Stimulated activated CD4-positive, alpha-beta T cell treated with anti-CD3 and anti-CD28 coated beads, Interleukin-12 subunit alpha, Interleukin-12 subunit beta, amount 100 ng/mL, for 48 hours (primary cell): ENCODE measurements at regions not wholly inside any gene's neighbourhood (a gene's known extent, or its start where the extent isn't known, plus 50 kb on each side); places are given as distances from the start of the nearest gene placed in this dataset.

ENCODE experiments used
- DNase-seq, 3 donors: peaks; one replicate each; pipeline ENCODE4 v3.0.0-alpha.2; 2020; ENCODE audit warnings: low read depth in 2 of 3, low spot score in 1 of 3

DNA sequence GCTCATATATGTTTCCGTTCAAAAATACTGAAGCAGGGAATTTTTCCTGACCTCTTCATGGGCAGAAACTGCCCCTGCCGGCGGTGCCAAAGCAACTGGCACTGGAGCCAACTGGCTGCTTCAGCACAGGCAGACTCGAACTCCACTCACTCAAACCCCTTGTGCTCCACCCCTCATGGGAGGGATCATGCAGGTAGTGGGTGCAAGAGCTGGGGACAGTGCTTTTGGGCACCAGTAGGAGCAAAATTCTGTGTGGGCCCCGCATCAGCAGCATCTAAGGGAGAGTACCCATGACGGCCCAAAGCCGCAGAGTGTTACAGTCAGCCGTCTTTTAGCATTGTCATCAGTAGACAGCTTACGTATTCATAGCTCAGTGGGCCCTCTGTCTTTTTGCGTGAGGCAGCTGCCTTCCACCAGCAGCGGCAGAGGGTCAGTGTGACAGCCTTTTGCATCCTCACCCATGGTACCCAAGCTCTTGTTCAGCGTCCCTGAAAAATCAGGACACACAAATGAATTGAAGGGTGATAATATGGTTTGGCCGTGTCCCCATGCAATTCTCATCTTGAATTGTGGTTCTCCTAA lies 393.8 kb downstream of the SLITRK6 start:
- DNase-seq = no peak

DNA sequence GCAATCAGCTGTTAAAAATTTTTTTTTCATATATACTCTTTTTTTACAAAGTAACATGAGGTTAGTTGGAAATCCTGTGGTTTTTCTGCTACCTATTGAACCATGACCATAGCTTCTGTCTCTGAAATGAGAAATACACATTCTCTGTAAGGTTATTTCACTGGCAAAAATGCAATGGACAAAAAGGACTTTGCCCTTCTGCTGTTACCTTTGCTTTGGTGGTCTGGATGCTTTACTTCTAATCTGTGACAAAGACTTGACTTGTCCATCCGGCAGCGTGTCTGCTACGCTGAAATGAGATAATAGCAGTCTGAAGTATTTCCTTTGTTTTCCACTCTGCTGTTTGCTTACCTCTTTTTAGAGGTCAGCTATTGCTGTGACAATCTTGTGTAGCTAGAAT lies 412.8 kb downstream of the SLITRK6 start:
- DNase-seq = no peak

DNA sequence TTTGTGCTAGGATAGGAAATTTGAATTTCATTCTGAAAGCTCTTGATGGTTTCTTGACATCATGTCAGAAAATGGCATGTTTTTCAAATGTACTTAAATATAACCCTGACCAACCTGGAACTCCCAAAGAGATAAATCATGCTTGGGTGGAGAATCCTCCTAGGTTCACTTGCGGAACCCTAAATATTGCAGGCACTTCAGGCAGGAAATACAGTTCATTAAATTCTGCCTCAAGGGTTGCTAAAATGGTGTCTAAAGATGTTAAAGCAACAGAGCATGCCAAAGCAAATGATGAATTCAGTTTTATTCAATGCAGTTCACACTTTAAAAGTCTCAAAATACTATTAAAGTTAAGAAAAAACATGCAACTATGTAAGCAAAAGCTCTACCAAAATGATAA lies 415.9 kb downstream of the SLITRK6 start:
- DNase-seq = no peak

DNA sequence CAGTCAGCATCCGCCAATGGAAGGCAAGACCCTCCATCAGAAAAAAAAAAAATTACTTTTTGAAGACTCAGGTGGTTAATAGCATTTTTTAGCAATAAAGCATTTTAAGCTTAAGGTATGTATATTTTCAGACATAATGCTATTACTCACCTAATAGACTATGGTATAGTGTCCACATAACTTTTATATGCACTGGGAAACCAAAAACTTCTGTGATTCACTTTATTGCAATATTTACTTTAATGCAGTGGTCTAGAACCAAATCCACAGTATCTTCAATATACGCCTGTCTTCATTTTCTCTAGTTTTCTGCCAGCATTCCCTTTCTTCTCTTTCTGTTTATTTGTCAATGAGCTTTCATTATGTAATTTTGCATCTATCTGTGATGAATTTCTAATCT lies 418.1 kb downstream of the SLITRK6 start:
- DNase-seq = no peak

DNA sequence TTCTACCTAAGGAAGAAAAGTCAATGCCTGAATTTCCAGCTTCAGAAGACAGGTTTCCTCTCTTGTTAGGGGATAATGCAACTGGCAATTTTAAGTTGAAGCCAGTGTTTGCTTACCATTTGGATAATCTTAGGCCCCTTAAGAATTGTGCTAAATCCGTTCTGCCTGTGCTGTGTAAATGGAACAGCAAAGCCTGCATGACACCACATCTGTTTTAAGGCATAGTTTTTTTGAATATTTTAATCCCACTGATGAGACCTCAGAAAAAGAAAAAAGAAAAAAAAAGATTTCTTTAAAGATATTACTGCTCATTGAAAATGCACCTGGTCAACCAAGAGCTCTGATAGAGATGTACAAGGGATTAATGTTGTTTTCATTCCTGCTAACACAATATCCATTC lies 419.2 kb downstream of the SLITRK6 start:
- DNase-seq = no peak

DNA sequence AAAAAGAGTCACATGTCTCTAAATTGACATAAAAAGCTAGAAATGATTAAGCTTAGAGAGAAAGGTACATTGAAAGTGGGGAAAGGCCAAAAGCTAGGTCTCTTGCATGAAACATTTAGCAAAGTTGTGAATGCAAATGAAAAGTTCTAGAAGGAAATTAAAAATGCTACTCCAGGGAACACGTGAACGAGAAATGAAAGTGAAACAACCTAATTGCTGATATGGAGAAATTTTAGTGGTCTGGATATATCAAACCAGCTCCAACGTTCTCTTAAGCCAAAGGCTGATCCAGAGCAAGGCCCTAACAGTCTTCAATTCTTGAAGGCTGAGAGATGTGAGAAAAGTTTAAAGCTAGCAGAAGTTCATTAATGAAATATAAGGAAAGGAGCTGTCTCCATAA lies 419.8 kb downstream of the SLITRK6 start:
- no peak for DNase-seq

DNA sequence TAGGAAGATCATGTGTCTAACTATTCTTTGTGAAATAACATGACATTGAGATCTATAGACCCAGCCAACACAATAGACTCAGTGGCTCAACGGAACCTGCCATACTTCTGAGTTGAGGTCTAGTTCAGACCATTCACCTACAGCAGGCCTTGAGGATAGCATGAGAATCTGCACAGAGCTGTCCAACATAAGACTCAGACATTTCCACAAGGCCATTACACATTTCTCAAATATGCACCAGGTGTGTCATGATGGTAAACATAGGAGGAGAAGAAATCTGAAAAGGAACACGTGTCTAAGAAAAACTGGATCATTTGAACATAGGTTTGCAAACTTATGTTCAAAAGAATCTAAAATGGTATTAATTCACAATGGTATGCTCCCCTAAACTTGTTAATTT lies 421.4 kb downstream of the SLITRK6 start:
- DNase-seq = no peak

DNA sequence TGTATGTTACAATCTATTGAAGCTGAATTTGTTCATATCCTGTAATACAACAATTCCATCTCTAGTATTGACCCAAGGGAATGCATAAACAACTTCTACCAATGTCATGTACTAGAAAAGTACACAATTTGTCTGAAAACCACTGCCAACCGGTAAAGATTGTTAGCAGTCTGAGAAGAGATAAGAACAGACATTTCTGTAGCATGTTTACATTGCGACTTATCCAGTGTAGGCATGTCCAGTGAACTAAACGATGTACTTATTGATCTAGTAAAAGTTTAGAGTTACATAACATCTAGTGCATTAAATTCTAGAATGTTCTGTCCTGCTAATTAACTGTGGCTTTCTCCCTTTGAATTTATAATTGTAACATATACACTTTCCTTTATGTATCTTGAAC lies 425.9 kb downstream of the SLITRK6 start:
- DNase-seq = no peak

DNA sequence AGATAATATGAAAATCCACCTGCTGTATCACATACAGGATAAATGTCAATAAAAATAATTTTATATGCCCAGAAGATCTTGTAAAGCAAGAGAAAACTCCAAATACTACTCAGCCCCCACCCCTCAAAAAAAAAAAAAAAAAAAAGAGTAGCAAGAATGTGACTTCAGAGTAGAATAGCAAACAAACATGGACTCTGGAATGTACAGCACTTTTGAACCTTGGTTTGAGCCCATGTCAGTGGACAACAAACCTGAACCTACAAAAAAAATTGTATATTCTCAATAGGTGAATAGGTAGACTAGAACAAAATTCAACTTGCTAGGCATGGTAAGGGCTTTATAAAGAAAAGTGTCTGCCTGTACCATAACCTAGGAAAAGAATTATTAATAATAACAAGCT lies 428.0 kb downstream of the SLITRK6 start:
- no peak for DNase-seq

DNA sequence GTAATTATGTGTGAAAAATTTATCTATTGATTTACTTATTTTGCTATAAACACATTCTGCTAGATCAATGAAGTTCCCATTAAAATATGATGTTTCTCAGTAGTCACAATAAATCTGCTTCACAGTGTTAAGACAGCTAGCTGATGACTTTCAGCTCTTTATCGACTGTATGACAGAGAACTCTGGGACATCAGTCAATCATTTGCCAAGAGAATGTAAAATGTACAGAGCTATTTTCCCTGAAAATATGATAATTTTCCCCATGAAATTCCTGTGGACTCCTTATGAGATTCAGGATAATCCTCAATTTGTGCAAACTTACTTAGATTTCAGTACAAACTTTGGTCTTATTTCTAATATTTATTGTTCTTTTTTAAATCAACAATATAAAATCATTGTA lies 430.5 kb downstream of the SLITRK6 start:
- no peak for DNase-seq

DNA sequence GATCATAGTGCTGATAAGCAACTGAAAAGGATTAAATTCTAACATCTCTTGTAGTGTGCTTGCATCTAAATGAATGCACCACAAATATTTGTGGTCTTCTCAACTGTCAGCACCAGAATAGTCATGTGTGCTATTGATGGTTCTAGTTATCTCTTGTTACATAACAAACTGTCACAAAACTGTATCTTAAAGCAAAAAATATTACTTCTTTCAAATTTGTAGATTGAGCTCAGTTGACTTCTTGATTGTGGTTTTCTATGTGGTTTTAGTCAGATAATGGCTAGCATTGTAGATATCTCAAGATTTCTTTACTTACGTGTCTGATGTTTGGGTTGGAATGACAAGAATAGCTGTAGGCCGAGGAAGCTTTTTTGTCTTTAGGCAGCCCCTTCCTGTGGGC lies 431.3 kb downstream of the SLITRK6 start:
- no peak for DNase-seq

DNA sequence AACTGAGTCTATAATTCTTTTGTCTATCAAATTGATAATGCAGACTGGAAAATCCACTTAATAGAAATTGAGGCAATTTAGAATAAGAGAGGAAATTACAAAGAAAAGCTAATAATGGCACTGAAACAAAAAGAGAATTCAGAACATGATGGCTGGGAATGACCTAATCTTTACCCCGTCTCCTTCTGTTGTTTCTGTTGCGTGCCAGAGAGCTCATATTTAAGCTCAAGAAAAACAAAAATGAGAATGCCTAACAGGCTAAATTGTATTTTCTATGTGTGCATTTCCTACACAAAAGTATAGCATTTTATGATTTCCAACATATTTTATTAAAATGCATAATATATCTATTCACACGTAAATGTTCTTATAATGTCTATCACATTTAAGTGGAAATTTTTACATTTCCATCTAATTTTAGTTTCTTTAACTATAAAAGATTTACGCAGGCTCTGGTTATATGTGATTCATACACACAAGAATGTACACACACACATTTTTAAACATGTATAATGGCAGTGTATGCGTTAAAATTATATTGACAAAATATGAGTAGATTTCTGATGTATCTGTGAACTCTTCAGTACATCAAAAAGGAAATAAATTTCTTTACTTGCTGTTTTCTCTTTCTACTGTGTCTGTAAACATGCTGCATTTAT lies 432.3 kb downstream of the SLITRK6 start:
- DNase-seq = no peak

DNA sequence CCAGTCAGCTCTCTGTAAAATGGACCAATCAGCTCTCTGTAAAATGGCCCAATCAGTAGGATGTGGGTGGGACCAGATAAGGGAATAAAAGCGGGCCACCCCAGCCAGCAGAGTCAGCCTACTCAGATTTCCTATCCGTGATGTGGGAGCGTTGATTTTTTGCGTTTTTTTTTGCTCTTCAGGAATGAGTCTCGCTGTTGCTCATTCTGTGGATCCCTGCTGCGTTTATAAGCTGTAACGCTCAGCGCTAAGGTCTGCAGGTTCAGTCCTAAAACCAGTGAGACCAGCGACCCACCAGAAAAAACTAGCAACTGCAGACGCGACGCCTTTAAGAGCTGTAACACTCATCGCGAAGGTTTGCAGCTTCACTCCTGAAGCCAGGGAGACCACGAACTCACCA lies 435.7 kb downstream of the SLITRK6 start:
- no peak for DNase-seq

DNA sequence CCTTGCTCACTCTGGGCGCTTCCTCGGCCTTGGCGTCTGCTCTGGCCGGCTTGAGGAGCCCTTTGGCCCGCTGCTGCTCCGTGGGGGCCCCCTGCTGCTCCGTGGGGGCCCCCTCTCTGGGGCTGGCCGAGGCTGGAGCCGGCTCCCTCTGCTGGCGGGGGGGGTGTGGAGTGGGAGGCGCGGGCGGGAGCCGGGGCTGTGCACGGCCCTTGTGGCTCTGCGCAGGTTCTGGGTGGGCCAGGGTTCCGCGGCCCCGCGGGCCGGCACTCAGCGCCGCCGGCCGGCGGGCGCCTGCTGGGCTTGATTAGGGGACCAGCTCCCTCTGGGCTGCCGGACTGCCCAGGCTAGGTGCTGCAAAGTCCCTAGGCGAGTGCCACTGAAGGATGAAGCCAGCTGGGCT lies 436.2 kb downstream of the SLITRK6 start:
- DNase-seq = no peak

DNA sequence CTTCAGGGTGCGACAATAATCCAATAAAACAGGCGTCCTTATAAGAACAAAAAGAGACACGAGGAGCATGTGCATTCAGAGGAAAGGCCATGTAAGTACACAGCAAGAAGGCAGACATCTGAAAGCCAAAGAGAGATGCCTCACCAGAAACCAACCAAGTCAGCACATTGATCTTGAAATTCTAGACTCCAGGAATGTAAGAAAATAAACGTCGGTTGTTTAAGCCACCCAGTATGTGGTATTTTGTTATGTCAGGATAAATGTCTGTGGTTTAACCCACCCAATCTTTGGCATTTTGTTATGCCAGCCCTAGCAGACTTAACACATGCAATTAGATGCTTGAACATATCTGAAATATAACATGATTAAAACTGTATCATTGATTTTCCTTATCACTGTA lies 452.0 kb downstream of the SLITRK6 start:
- no peak for DNase-seq

DNA sequence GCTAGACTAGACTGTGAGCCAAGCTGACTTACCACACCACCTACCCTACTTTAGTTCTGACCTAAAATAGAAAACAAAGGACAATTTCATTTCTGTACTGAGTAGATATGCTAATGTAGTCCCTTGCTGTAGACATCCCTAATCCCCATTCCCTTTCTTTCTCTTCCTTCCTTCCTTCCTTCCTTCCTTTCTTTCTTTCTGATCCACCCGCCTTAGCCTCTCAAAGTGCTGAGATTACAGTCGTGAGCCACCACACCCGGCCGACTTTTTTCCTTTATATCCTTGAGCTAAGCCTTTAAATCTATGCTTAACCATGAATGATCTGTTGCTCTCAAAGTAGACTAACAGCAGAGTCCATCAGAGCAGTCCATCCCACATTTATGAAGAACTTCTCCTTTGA lies 465.0 kb downstream of the SLITRK6 start:
- DNase-seq = no peak

DNA sequence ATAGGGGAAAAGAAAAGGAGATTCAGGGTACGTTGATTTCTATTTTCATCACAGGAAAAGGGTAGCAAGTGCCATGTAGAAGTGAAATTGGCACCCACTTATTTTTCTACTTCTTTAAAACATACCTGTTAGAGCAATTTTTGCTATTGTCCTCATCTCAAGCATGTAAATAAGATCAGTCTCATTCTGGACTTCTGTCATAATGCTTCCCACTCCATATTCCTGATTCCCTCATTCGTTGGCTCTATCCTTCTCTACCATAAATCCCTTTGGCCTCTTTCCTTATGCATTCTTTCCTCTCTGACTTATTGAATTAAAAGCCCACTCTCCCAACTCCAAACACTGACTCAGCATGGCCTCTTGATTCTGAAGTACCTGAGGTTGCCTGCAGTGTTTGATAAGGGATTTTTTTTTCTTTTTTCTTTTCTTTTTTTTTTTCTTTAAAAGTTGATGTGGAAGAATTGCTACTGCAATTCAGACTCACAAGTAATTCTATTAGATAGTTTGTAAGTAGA lies 465.7 kb downstream of the SLITRK6 start:
- DNase-seq = no peak

DNA sequence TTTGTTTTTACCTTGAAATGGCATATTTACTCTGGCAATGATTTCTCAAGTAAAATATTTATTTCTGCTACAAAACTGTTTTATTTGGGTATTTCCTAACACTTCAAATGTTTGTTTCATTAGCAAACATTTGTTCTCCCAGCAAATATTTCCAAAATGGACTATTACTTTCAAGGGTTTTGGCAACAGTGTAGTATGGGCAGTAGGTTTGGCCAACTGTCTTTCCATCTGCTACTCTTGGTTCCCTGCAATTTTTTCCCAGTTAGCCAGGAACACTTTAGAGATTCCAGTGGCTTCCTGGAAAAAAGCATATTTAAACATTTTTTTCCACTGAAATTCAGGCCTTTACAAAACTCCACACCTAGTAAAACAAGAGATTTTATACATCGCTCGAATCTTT lies 466.6 kb downstream of the SLITRK6 start:
- DNase-seq = no peak

DNA sequence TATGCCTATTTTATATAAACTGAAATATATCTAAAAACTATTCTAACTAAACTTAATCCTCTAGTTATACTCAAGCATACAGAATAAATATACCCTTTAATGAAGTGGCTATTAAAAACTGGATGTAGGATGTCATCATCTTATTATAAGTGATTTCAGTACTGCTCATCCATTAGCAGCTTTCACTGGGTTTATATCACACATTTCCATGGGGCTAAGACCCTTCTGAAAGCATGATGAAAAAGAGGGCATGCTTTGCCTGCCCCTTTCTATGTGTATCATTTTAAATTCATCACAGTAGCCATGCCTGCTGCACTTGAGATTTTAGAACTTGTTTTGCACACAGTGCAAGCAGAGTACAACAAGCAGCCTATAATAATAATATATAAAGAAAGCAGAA lies 477.5 kb downstream of the SLITRK6 start:
- DNase-seq = no peak

DNA sequence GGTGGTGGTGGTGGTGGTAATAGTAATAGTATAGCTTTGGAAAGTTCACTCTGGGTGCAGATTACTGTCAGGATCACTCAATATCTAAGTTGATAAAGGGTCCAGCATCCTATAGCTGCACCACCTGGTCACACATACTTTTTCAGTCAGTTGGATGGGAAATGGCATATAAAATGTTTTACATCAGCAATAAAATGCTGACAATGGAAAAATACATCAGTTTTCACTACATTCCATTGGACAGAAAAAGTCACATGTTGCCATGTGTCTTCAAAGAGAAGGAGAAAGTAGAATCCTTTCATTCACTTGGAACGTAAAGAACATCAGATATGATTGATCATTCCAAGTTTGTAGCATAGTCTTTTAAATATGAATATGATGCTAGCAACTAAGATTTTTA lies 481.4 kb downstream of the SLITRK6 start:
- no peak for DNase-seq

DNA sequence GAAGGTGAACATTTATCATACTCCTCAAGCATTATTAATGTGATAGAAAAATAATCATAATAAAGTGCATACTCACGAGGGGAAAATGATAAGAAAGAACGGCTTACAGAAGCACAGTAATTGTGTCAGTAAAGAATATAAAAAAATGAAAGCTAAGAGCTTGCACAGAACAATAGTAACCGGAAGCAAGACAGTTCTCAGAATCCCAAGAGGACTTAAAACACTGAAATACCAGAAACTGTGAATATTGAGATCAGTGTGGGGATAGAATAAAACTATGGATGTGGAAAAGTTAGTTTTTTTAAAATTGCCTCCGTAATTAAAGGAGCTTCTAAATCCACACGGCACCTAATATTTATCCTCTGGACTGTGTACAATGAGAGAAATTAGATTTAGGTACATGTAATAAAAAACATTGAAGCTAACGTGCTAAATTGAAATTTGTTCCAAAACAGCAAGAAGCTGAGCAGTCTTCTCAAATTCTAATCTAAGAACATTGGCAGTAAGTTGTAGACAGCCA lies 482.7 kb downstream of the SLITRK6 start:
- no peak for DNase-seq

DNA sequence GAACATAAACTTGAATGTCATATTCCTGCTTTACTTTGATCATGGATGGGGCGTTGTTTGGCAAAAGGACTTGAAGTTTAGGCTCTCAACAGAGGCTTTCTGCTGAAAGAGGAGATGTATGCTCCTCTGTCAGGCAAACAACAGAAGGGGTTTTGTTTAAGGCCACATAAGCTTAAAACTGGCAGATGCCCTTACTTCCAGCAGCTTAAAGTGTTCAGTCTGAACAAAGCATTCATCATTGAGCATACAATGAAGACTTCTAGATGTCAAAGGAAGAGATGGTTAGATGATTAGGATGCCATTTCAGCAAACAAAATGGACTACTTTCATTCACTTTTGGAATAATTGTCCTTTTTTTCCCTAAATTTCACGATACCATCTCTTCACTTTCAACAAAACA lies 484.5 kb downstream of the SLITRK6 start:
- DNase-seq = no peak
